ENCODE measurements at regions not wholly inside any gene's neighbourhood (a gene's known extent, or its start where the extent isn't known, plus 50 kb on each side); places are given as distances from the start of the nearest gene placed in this dataset.

DNA sequence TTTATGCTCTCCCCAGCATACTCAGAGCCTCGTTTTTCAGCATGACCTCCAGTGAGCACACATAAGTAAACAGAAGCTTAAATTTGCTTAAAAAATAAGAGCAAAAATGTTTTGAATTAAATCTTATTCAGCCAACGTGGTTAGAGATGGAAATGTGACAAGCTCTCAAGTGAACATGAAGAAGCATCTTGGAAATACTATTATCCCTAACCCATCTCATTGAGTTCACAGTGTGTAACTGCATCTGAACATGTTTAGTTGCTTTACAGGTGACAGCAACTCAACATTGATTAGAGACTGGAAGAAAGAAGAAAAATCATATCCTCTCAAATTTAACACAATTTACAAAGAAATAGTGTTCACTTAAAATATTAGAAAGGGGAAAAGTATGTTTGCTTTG, 1785.1 kb downstream of the MAT2B start:
- DNase-seq (ENCODE audit: low read depth): no peak
- TF ChIP-seq, protein P1, sequence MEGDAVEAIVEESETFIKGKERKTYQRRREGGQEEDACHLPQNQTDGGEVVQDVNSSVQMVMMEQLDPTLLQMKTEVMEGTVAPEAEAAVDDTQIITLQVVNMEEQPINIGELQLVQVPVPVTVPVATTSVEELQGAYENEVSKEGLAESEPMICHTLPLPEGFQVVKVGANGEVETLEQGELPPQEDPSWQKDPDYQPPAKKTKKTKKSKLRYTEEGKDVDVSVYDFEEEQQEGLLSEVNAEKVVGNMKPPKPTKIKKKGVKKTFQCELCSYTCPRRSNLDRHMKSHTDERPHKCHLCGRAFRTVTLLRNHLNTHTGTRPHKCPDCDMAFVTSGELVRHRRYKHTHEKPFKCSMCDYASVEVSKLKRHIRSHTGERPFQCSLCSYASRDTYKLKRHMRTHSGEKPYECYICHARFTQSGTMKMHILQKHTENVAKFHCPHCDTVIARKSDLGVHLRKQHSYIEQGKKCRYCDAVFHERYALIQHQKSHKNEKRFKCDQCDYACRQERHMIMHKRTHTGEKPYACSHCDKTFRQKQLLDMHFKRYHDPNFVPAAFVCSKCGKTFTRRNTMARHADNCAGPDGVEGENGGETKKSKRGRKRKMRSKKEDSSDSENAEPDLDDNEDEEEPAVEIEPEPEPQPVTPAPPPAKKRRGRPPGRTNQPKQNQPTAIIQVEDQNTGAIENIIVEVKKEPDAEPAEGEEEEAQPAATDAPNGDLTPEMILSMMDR (IDR thresholded peaks at IDR 0.05; ENCODE audit: insufficient read depth, low read length): no peak
- H3K4me3 ChIP-seq (ENCODE audit: low read depth, low read length): no peak overlapping the region

GRCh38 chr5:165296401-165297130, 1791.1 kb downstream of the MAT2B start:
- DNase-seq (ENCODE audit: low read depth): no peak
- TF ChIP-seq, protein P1 (IDR thresholded peaks at IDR 0.05; ENCODE audit: insufficient read depth, low read length): no peak
- H3K4me3 ChIP-seq (ENCODE audit: low read depth, low read length): no peak overlapping the region

GRCh38 chr5:165304193-165304827, 1798.9 kb downstream of the MAT2B start:
- no peak overlapping the region for H3K4me3 ChIP-seq (ENCODE audit: low read depth, low read length)
- TF ChIP-seq, protein P1 (IDR thresholded peaks at IDR 0.05; ENCODE audit: insufficient read depth, low read length): no peak
- no peak for DNase-seq (ENCODE audit: low read depth)

GRCh38 chr5:165305596-165305995, 1800.2 kb downstream of the MAT2B start:
- no peak overlapping the region for H3K4me3 ChIP-seq (ENCODE audit: low read depth, low read length)
- no peak for DNase-seq (ENCODE audit: low read depth)
- TF ChIP-seq, protein P1 (IDR thresholded peaks at IDR 0.05; ENCODE audit: insufficient read depth, low read length): no peak

- no peak overlapping the region for H3K4me3 ChIP-seq (ENCODE audit: low read depth, low read length)
- TF ChIP-seq, protein P1 (IDR thresholded peaks at IDR 0.05; ENCODE audit: insufficient read depth, low read length): no peak
These were observed 1804.0 kb downstream of the MAT2B start for GRCh38 chr5:165309446-165309845.

DNA sequence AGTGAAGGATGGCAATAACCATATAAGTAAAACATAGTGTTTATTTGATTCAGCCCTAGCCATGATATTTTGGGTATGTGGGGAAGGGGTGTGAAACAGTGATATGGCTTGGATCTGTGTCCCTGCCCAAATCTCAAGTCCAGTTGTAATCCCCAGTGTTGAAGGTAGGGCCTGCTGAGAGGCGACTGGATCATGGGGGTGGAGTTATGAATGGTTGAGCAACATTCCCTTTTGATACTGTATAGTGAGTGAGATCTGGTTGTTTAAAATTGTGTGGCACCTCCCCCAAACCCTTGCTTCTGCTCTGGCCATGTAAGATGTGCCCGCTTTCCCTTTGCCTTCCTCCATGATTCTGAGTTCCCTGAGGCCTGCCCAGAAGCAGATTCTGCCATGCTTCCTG, 1804.6 kb downstream of the MAT2B start:
- H3K4me3 ChIP-seq (ENCODE audit: low read depth, low read length): no peak overlapping the region
- no peak for DNase-seq (ENCODE audit: low read depth)
- TF ChIP-seq, protein P1 (IDR thresholded peaks at IDR 0.05; ENCODE audit: insufficient read depth, low read length): no peak

More at GRCh38 chr5:165309446-165309845, 1804.0 kb downstream of the MAT2B start:
- DNase-seq (ENCODE audit: low read depth): no peak
